HL-60 (cell line): ENCODE measurements at regions not wholly inside any gene's neighbourhood (a gene's known extent, or its start where the extent isn't known, plus 50 kb on each side); places are given as distances from the start of the nearest gene placed in this dataset.

ENCODE experiments used
- DNase-seq, 2 experiments: peaks; one replicate each; pipeline ENCODE4 v3.0.0-alpha.2; 2010 to 2020; ENCODE audit warnings: low read depth in 1 of 2, low spot score in 1 of 2
- H3K27ac ChIP-seq: fragments of 250-450 bp; sonication (Bioruptor Pico); replicated peaks from 2 replicates; pipeline ENCODE4 v1.5.1; 2020; ENCODE audit warnings: mild to moderate bottlenecking, moderate library complexity
- H3K27me3 ChIP-seq: fragments of 250-450 bp; sonication (Bioruptor Pico); 2 replicates; pipeline ENCODE4 v1.5.1; 2021; ENCODE audit warnings: mild to moderate bottlenecking, moderate library complexity; ENCODE audit not compliant: insufficient read depth, poor library complexity, severe bottlenecking
- H3K4me3 ChIP-seq: replicated peaks from 2 replicates; pipeline ENCODE4 v1.5.1; 2011; ENCODE audit warnings: mild to moderate bottlenecking, control low read depth, low read length; ENCODE audit not compliant: insufficient read depth
- CTCF ChIP-seq: IDR thresholded peaks from one replicate; pipeline ENCODE4 v1.5.1; 2011; ENCODE audit warnings: low read length, control low read depth, inconsistent platforms; ENCODE audit not compliant: insufficient read depth
- GABPA ChIP-seq: IDR thresholded peaks from 2 replicates; pipeline ENCODE4 v1.6.1; 2012; ENCODE audit warnings: low read depth
- POLR2AphosphoS5 ChIP-seq: IDR thresholded peaks from 2 replicates; pipeline ENCODE4 v1.6.1; 2012; ENCODE audit warnings: low read depth
- REST ChIP-seq: IDR thresholded peaks from 2 replicates; pipeline ENCODE4 v1.6.1; 2012; ENCODE audit warnings: low read depth; ENCODE audit not compliant: insufficient replicate concordance
- SPI1 ChIP-seq: IDR thresholded peaks from 2 replicates; pipeline ENCODE4 v1.6.1; 2012; ENCODE audit warnings: low read depth, mild to moderate bottlenecking, borderline replicate concordance

- no peak overlapping the region for H3K27ac ChIP-seq
- no peak overlapping the region for H3K4me3 ChIP-seq
- no peak for DNase-seq
- TF ChIP-seq GABPA (no peak), POLR2AphosphoS5 (no peak), REST (no peak), SPI1 (no peak), CTCF (no peak)
- no peaks in the 10 kb centered on the region for H3K27me3 ChIP-seq
Observed at GRCh38 chr9:82605657-82606031, 457.3 kb downstream of the RASEF start.

GRCh38 chr9:82606071-82606470, 456.9 kb downstream of the RASEF start:
- Histone ChIP-seq H3K4me3 (no peak overlapping the region), H3K27ac (no peak overlapping the region), H3K27me3 (no peaks in the 10 kb centered on the region)
- no peak for DNase-seq
- no peak for TF ChIP-seq REST
- TF ChIP-seq GABPA: no peak
- no peak for TF ChIP-seq SPI1
- no peak for TF ChIP-seq POLR2AphosphoS5
- TF ChIP-seq CTCF: no peak

GRCh38 chr9:82606492-82607382, 456.2 kb downstream of the RASEF start:
- H3K27ac ChIP-seq: no peak overlapping the region
- no peak for TF ChIP-seq POLR2AphosphoS5
- peak; percentile 33 for TF ChIP-seq CTCF
- no peak for TF ChIP-seq REST
- no peak overlapping the region for H3K4me3 ChIP-seq
- DNase-seq: peak; percentile 6 to 34
- H3K27me3 ChIP-seq: no peaks in the 10 kb centered on the region
